ENCODE measurements at regions not wholly inside any gene's neighbourhood (a gene's known extent, or its start where the extent isn't known, plus 50 kb on each side); places are given as distances from the start of the nearest gene placed in this dataset.

GRCh38 chr15:35195031-35195430, 109.9 kb upstream of the NANOGP8 start:
- Histone ChIP-seq H3K9me3 (ENCODE audit: low read depth) (no peaks in the 10 kb centered on the region), H2AFZ (no peak overlapping the region), H3K9me2 (replicated peaks; ENCODE audit: insufficient read depth) (no peaks in the 10 kb centered on the region), H3K27ac (no peak overlapping the region), H4K20me1 (ENCODE audit: insufficient read depth, poor library complexity, severe bottlenecking) (no peaks in the 10 kb centered on the region), H3K79me2 (no peaks in the 10 kb centered on the region), H3K27me3 (no peaks in the 10 kb centered on the region), H3K4me1 (ENCODE audit: insufficient read depth) (no peaks in the 10 kb centered on the region), H3K36me3 (replicated peaks; ENCODE audit: insufficient read depth, low read depth) (no peaks in the 10 kb centered on the region), H3K4me3 (no peak overlapping the region), H3K4me2 (no peak overlapping the region)
- TF ChIP-seq CTCF (IDR thresholded peaks at IDR 0.05; ENCODE audit: poor library complexity), result no peak
- TF ChIP-seq EZH2 (IDR thresholded peaks at IDR 0.05; ENCODE audit: borderline replicate concordance), result no peak
- TF ChIP-seq EZH2phosphoT487 (IDR thresholded peaks at IDR 0.05; ENCODE audit: low read depth, severe bottlenecking, unreplicated experiment), result no peak
- no peak for DNase-seq (ENCODE audit: low spot score)
- 92% methylated on average over 1 of the region's 1 CpG for WGBS (ENCODE audit: low lambda C conversion rate, missing lambda C conversion rate)

GRCh38 chr15:35194296-35194695, 109.2 kb upstream of the NANOGP8 start:
- Histone ChIP-seq H3K4me2 (no peak overlapping the region), H3K4me1 (ENCODE audit: insufficient read depth) (no peaks in the 10 kb centered on the region), H3K27me3 (no peaks in the 10 kb centered on the region), H3K79me2 (no peaks in the 10 kb centered on the region), H3K9me2 (replicated peaks; ENCODE audit: insufficient read depth) (no peaks in the 10 kb centered on the region), H3K9me3 (ENCODE audit: low read depth) (no peaks in the 10 kb centered on the region), H3K36me3 (replicated peaks; ENCODE audit: insufficient read depth, low read depth) (no peaks in the 10 kb centered on the region), H4K20me1 (ENCODE audit: insufficient read depth, poor library complexity, severe bottlenecking) (no peaks in the 10 kb centered on the region), H2AFZ (no peak overlapping the region), H3K4me3 (no peak overlapping the region), H3K27ac (no peak overlapping the region)
- TF ChIP-seq EZH2phosphoT487 (IDR thresholded peaks at IDR 0.05; ENCODE audit: low read depth, severe bottlenecking, unreplicated experiment), result no peak
- no peak for DNase-seq (ENCODE audit: low spot score)
- 84% methylated on average over 2 of the region's 2 CpGs for WGBS (ENCODE audit: low lambda C conversion rate, missing lambda C conversion rate)

- H2AFZ ChIP-seq, result no peak overlapping the region
- H3K4me1 ChIP-seq (ENCODE audit: insufficient read depth), result no peaks in the 10 kb centered on the region
- H3K4me3 ChIP-seq, result no peak overlapping the region
- no peaks in the 10 kb centered on the region for H3K36me3 ChIP-seq (replicated peaks; ENCODE audit: insufficient read depth, low read depth)
- H3K9me3 ChIP-seq (ENCODE audit: low read depth), result no peaks in the 10 kb centered on the region
- no peak for TF ChIP-seq CTCF (IDR thresholded peaks at IDR 0.05; ENCODE audit: poor library complexity)
- H4K20me1 ChIP-seq (ENCODE audit: insufficient read depth, poor library complexity, severe bottlenecking), result no peaks in the 10 kb centered on the region
- H3K9me2 ChIP-seq (replicated peaks; ENCODE audit: insufficient read depth), result no peaks in the 10 kb centered on the region
- no peaks in the 10 kb centered on the region for H3K27me3 ChIP-seq
- no peak overlapping the region for H3K4me2 ChIP-seq
- H3K27ac ChIP-seq, result no peak overlapping the region
- 80% methylated on average over 2 of the region's 2 CpGs for WGBS (ENCODE audit: low lambda C conversion rate, missing lambda C conversion rate)
- DNase-seq (ENCODE audit: low spot score), result no peak
- H3K79me2 ChIP-seq, result no peaks in the 10 kb centered on the region
Measured at GRCh38 chr15:35191783-35192182, 106.7 kb upstream of the NANOGP8 start.

- Histone ChIP-seq H3K4me2 (no peak overlapping the region), H3K27ac (no peak overlapping the region), H3K36me3 (replicated peaks; ENCODE audit: insufficient read depth, low read depth) (no peaks in the 10 kb centered on the region), H3K9me3 (ENCODE audit: low read depth) (no peaks in the 10 kb centered on the region), H2AFZ (no peak overlapping the region), H3K27me3 (no peaks in the 10 kb centered on the region), H3K4me3 (no peak overlapping the region), H3K4me1 (ENCODE audit: insufficient read depth) (no peaks in the 10 kb centered on the region), H3K9me2 (replicated peaks; ENCODE audit: insufficient read depth) (no peaks in the 10 kb centered on the region), H3K79me2 (no peaks in the 10 kb centered on the region), H4K20me1 (ENCODE audit: insufficient read depth, poor library complexity, severe bottlenecking) (no peaks in the 10 kb centered on the region)
- no peak for DNase-seq (ENCODE audit: low spot score)
- TF ChIP-seq EZH2 (IDR thresholded peaks at IDR 0.05; ENCODE audit: borderline replicate concordance) (no peak), CTCF (IDR thresholded peaks at IDR 0.05; ENCODE audit: poor library complexity) (no peak), EZH2phosphoT487 (IDR thresholded peaks at IDR 0.05; ENCODE audit: low read depth, severe bottlenecking, unreplicated experiment) (no peak)
- 43% methylated on average over 1 of the region's 1 CpG for WGBS (ENCODE audit: low lambda C conversion rate, missing lambda C conversion rate)
Measured at GRCh38 chr15:35186346-35186745, 101.3 kb upstream of the NANOGP8 start.
